H1 (cell line): ENCODE measurements at regions not wholly inside any gene's neighbourhood (a gene's known extent, or its start where the extent isn't known, plus 50 kb on each side); places are given as distances from the start of the nearest gene placed in this dataset.

Experiments
- TF ChIP-seq, protein P1 (sequence below): fragments of 300-600 bp; sonication (generic); IDR thresholded peaks from 2 replicates; pipeline ENCODE4 v1.7.1; 2012; ENCODE audit warnings: low read length, moderate library complexity, mild to moderate bottlenecking, inconsistent platforms; ENCODE audit not compliant: insufficient replicate concordance

DNA sequence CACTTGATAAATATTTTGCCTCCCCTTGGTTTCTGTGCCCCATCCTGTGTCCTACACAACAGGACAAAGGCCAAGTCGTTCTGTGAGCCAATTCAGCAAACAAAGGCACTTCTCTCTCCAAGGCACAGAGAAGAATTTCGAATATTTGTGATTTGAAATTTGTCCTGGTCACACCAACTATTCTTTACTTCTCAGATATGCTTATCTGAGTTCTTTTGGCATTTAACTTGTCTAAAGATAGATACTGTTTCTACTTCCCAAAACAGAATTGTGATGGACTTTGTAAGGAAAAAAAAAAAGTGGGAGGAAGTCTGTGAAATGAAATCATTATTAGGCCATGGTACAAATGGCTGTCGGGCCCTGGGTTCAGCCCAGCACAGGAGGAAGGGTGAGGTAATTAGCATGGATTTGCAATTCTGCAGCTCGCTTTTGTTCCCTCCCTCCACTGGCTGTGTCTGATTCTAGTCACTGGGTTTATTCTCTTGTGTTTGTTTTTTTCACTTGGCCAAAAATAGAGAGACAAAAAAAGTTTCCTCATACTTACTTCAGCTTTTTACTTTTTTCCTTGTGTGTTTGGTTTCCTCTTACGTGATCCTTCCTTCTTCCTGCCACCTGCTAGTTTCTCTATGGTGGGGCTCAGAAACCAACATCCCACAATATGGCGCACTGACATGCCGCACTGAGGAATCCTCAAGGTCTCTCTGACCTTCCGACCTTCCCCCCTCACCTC, 108.2 kb upstream of the MKLN1 start (continued):
- TF ChIP-seq, protein P1, sequence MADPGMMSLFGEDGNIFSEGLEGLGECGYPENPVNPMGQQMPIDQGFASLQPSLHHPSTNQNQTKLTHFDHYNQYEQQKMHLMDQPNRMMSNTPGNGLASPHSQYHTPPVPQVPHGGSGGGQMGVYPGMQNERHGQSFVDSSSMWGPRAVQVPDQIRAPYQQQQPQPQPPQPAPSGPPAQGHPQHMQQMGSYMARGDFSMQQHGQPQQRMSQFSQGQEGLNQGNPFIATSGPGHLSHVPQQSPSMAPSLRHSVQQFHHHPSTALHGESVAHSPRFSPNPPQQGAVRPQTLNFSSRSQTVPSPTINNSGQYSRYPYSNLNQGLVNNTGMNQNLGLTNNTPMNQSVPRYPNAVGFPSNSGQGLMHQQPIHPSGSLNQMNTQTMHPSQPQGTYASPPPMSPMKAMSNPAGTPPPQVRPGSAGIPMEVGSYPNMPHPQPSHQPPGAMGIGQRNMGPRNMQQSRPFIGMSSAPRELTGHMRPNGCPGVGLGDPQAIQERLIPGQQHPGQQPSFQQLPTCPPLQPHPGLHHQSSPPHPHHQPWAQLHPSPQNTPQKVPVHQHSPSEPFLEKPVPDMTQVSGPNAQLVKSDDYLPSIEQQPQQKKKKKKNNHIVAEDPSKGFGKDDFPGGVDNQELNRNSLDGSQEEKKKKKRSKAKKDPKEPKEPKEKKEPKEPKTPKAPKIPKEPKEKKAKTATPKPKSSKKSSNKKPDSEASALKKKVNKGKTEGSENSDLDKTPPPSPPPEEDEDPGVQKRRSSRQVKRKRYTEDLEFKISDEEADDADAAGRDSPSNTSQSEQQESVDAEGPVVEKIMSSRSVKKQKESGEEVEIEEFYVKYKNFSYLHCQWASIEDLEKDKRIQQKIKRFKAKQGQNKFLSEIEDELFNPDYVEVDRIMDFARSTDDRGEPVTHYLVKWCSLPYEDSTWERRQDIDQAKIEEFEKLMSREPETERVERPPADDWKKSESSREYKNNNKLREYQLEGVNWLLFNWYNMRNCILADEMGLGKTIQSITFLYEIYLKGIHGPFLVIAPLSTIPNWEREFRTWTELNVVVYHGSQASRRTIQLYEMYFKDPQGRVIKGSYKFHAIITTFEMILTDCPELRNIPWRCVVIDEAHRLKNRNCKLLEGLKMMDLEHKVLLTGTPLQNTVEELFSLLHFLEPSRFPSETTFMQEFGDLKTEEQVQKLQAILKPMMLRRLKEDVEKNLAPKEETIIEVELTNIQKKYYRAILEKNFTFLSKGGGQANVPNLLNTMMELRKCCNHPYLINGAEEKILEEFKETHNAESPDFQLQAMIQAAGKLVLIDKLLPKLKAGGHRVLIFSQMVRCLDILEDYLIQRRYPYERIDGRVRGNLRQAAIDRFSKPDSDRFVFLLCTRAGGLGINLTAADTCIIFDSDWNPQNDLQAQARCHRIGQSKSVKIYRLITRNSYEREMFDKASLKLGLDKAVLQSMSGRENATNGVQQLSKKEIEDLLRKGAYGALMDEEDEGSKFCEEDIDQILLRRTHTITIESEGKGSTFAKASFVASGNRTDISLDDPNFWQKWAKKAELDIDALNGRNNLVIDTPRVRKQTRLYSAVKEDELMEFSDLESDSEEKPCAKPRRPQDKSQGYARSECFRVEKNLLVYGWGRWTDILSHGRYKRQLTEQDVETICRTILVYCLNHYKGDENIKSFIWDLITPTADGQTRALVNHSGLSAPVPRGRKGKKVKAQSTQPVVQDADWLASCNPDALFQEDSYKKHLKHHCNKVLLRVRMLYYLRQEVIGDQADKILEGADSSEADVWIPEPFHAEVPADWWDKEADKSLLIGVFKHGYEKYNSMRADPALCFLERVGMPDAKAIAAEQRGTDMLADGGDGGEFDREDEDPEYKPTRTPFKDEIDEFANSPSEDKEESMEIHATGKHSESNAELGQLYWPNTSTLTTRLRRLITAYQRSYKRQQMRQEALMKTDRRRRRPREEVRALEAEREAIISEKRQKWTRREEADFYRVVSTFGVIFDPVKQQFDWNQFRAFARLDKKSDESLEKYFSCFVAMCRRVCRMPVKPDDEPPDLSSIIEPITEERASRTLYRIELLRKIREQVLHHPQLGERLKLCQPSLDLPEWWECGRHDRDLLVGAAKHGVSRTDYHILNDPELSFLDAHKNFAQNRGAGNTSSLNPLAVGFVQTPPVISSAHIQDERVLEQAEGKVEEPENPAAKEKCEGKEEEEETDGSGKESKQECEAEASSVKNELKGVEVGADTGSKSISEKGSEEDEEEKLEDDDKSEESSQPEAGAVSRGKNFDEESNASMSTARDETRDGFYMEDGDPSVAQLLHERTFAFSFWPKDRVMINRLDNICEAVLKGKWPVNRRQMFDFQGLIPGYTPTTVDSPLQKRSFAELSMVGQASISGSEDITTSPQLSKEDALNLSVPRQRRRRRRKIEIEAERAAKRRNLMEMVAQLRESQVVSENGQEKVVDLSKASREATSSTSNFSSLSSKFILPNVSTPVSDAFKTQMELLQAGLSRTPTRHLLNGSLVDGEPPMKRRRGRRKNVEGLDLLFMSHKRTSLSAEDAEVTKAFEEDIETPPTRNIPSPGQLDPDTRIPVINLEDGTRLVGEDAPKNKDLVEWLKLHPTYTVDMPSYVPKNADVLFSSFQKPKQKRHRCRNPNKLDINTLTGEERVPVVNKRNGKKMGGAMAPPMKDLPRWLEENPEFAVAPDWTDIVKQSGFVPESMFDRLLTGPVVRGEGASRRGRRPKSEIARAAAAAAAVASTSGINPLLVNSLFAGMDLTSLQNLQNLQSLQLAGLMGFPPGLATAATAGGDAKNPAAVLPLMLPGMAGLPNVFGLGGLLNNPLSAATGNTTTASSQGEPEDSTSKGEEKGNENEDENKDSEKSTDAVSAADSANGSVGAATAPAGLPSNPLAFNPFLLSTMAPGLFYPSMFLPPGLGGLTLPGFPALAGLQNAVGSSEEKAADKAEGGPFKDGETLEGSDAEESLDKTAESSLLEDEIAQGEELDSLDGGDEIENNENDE: no peak
